Esophagus squamous epithelium (tissue), 4 donors: ENCODE measurements at regions not wholly inside any gene's neighbourhood (a gene's known extent, or its start where the extent isn't known, plus 50 kb on each side); places are given as distances from the start of the nearest gene placed in this dataset.

ENCODE experiments used
- POLR2A ChIP-seq, 4 donors: fragments of 450-650 bp; IDR thresholded peaks; one replicate each; pipeline ENCODE4 v1.6.1; 2017; ENCODE audit warnings: antibody characterized with exemption in 4 of 4, mild to moderate bottlenecking in 4 of 4, moderate library complexity in 3 of 4
- TF ChIP-seq, protein P1 (sequence below), 6 experiments: fragments of 450-650 bp in 4 of 6; fragments of 200-600 bp in 2 of 6; sonication (generic) in 2 of 6; IDR thresholded peaks; one replicate each; pipeline ENCODE4 v1.5.1; 2016 to 2019; ENCODE audit warnings: antibody characterized with exemption in 6 of 6, mild to moderate bottlenecking in 4 of 6, moderate library complexity in 4 of 6

DNA sequence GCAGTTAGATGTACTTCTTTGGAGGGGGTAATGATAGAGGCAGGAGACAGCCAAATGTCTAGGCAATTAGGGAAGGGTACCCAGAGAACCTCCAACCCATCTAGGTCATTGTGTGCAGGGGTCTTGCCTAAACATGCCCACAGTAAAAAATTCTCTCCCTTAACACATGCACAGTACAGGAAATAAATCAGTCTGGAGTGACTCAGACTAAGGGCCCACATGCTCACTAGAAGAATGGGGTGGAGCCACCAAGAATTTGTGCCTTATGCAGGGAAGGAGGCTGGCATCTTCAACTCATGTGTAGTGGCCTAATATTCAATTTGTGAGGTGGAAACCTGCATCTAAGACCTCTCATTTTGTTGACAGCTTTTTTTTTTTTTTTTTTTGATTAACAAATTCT, 945.3 kb upstream of the GRIA3 start:
- TF ChIP-seq, protein P1, sequence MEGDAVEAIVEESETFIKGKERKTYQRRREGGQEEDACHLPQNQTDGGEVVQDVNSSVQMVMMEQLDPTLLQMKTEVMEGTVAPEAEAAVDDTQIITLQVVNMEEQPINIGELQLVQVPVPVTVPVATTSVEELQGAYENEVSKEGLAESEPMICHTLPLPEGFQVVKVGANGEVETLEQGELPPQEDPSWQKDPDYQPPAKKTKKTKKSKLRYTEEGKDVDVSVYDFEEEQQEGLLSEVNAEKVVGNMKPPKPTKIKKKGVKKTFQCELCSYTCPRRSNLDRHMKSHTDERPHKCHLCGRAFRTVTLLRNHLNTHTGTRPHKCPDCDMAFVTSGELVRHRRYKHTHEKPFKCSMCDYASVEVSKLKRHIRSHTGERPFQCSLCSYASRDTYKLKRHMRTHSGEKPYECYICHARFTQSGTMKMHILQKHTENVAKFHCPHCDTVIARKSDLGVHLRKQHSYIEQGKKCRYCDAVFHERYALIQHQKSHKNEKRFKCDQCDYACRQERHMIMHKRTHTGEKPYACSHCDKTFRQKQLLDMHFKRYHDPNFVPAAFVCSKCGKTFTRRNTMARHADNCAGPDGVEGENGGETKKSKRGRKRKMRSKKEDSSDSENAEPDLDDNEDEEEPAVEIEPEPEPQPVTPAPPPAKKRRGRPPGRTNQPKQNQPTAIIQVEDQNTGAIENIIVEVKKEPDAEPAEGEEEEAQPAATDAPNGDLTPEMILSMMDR (IDR thresholded peaks at IDR 0.05) = no peak
- TF ChIP-seq POLR2A (IDR thresholded peaks at IDR 0.05) = no peak
